ENCODE measurements at regions not wholly inside any gene's neighbourhood (a gene's known extent, or its start where the extent isn't known, plus 50 kb on each side); places are given as distances from the start of the nearest gene placed in this dataset.
"Not testable (repeated sequence)": the region's sequence is repeated elsewhere in the genome, so short reads cannot be mapped to it uniquely, and the experiment has no call there.

DNA sequence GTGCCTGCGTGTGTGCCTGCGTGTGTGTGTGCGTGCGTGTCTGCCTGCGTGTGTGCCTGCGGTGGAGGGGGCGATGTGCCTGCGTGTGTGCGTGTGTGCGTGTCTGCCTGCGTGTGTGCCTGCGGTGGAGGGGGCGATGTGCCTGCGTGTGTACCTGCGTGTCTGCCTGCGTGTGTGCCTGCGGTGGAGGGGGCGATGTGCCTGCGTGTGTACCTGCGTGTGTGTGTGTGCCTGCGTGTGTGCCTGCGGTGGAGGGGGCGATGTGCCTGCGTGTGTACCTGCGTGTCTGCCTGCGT lies 116.7 kb upstream of the ZNF516 start:
- peak; percentile 83 for FAIRE-seq

DNA sequence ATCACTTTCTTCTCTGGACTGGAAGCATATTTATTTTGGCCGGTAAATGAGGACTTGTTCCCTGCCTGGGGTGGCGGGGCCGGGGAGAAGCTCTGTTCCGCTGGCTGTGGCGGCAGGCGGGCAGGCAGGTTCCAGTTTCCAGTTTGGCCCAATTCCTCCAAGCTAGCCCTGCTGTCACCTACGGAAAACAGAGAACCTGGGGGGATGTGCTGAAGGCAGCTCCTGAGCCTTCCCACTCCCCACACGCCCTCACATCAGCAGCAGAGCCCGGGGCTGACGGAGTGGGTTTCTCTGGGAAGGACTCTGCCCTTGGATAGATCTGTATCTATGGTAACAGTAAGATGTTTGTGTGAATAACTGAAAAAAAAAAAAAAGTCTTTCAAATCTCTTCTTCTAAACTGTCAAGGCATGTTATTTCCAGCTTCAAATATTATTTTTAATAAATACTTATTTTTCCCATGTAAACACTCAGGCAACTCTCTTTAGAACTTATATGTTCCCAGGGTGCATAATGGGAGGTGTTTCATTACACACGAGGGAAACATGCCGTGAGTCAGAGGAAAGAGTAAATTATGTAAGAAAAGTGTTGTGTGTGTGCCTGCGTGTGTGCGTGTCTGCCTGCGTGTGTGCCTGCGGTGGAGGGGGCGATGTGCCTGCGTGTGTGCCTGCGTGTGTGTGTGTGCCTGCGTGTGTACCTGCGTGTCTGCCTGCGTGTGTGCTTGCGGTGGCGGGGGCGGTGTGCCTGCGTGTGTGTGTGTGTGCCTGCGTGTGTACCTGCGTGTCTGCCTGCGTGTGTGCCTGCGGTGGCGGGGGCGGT lies 116.1 kb upstream of the ZNF516 start:
- FAIRE-seq (peak; percentile 28), DNase-seq (ENCODE audit: insufficient read length, low spot score) (no peak)

More for the DNA sequence above, 116.7 kb upstream of the ZNF516 start:
- not testable (repeated sequence) for DNase-seq (ENCODE audit: insufficient read length, low spot score)

DNA sequence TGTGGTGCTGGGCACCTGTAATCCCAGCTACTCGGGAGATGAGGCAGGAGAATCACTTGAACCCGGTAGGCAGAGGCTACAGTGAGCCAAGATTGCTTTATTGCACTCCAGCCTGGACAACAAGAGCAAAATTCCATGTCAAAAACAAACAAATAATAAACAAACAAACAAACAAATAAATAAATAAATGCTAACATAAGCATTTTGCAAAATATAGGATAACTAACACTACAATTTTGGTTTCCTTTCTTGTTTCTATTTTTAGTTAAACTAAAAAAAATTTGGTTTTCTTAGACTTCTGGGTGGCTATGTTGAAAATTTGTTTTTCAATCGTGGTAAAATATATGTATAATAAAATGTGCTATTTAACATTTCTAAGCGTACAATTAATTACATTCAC lies 115.0 kb upstream of the ZNF516 start:
- DNase-seq (ENCODE audit: insufficient read length, low spot score) (no peak), FAIRE-seq (no peak)

DNA sequence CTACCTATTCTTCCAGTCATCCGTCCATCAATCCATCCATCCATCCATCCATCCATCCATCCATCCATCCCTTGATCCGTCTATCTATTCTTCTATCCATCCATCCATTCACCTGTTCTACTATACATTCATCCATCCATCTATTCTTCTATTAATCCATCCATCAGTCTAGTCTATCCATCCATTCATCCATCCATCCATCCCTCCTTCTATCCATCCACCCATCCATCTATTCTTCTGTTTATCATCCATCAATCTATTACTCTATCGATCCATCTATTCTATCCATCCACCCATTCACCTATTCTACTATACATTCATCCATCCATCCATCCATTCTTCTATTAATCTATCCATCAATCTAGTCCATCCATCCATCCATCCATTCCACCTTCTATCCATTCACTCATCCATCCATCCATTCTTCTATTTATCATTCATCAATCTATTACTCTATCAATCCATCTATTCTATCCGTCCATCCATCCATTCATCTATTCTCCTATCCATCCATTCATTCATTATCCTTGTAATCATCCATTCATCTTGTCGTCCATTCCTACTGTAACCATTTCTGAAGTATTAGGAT lies 110.4 kb upstream of the ZNF516 start:
- DNase-seq (ENCODE audit: insufficient read length, low spot score) = no peak
- no peak for FAIRE-seq

DNA sequence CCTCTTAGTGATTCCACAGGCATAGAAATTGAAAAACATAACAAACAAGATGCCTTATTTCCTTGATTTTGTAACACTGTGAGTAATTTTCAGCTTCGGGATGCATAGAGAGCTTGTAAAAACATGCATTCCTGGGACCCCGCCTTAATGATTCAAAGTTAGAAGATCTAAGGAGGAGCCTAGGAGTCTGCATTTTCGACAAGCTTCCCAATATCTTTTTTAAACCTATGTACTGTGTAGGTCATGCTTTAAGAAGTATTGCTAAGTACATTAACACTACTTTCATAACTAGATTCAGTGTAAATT lies 109.8 kb upstream of the ZNF516 start:
- DNase-seq (ENCODE audit: insufficient read length, low spot score) = no peak
- no peak for FAIRE-seq

DNA sequence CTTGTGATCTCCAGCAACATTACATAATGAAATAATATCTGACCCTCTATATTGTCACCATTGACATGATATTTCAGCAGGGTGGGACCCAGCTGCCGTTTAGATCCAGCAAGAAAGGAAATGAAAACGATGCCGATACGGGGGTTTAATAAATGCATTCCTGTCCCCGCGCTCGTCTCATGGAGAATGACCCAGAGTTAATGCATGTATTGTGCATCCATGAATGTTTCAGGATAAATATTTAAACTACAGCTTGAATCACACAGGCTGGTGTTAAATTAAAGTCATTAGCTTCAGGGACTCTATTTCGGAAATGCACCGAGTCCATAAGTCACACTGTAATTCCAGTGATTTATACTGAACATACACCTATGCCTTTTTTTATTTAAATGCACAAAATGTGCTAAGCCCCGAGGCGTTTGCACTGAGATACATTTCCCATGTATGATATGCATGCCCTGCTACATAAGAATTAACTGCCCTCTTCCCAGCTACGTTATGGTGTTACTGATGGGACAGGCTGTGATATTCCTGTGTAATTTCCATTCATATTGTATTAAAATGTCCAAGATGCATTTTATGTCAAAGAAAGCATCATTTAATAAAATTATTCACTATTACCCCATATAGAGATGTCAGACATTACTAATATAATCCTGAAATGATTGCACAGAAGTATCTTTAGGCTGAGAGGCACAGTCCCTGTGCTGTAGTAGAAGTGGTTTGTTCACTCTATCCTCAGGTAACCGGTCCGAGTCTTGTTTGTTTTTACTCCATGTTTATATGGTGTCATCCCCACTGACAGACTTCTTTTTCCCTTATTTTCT lies 109.3 kb upstream of the ZNF516 start:
- FAIRE-seq (no peak), DNase-seq (ENCODE audit: insufficient read length, low spot score) (no peak)

DNA sequence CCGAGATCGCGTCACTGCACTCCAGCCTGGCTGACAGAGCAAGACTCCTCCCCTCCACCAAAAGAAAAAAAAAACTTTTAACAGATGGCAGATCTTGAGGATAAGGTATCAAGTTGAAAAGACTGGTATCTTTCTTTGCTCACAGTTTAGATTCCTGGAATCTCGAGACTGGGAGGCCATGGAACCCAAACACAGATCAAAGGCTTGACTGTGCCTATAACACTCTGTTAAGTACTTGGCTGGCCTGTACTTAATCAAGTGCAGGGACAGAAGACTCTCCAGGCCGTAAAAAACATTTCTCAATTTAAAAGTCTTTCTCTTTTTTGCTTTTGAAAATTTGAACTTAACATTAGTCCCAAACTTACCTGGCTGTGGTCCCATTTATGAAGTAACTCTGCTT lies 107.1 kb upstream of the ZNF516 start:
- no peak for FAIRE-seq
- DNase-seq (ENCODE audit: insufficient read length, low spot score) = no peak

DNA sequence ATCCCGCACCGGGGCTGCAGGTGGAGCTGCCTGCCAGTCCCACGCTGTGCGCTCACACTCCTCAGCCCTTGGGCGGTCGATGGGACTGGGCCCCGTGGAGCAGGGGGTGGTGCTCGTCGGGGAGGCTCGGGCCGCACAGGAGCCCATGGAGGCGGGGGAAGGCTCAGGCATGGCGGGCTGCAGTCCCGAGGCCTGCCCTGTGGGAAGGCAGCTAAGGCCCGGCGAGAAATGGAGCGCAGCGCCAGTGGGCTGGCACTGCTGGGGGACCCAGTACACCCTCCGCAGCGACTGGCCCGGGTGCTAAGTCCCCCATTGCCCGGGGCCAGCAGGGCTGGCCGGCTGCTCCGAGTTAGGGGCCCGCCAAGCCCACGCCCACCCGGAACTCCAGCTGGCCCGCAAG lies 105.0 kb upstream of the ZNF516 start:
- not testable (repeated sequence) for DNase-seq (ENCODE audit: insufficient read length, low spot score); FAIRE-seq

DNA sequence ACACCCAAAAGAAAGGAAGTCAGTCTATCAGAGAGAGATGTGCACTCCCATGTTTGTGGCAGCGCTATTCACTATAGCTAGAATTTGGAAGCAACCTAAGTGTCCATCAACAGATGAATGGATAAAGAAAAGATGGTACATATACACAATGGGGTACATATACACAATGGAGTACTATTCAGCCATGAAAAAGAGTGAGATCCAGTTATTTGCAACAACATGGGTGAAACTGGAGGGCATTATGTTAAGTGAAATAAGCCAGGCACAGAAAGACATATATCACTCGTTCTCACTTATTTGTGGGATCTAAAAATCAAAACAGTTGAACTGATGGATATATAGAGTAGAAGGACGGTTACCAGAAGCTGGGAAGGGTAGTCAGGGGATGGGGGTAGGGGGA lies 99.9 kb upstream of the ZNF516 start:
- FAIRE-seq = no peak

DNA sequence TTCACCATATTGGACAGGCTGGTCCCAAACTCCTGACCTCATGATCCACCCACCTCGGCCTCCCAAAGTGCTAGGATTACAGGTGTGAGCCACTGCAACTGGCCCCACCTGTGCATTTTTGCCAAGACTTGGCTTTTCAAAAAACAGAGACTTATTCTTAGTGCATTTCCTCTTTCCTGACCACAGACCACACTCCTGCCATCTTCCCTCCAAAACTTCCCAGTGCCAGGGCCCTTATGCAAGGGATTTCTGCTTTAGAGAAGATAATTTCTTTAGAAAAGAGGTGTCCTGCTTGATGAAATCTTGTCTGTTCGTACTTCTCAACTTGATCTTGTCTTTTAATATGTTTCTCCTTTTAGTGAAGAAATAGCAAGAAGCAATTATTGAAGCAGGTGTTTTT lies 98.8 kb upstream of the ZNF516 start:
- FAIRE-seq = no peak
- DNase-seq (ENCODE audit: insufficient read length, low spot score) = no peak

More for the DNA sequence above, 99.9 kb upstream of the ZNF516 start:
- no peak for DNase-seq (ENCODE audit: insufficient read length, low spot score)

DNA sequence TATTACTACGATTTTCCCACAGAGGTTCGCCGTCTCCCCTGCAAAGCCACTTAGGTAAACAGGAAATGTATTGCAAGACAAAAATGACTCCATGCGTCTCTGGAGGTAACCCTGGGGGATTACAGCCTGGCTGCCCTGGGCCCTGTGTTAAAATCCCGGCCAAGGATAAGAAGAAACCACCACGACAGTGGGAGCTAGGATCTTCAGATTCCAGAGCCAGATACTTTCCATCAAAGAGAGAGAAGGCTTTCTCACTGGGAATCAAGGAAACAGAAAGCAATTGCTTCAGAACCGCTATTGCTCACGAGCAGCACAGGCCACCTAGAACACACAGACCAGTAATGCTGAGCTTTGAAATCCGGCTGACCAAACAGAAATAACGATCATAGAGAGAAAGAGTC lies 97.9 kb upstream of the ZNF516 start:
- DNase-seq (ENCODE audit: insufficient read length, low spot score) (no peak), FAIRE-seq (no peak)

DNA sequence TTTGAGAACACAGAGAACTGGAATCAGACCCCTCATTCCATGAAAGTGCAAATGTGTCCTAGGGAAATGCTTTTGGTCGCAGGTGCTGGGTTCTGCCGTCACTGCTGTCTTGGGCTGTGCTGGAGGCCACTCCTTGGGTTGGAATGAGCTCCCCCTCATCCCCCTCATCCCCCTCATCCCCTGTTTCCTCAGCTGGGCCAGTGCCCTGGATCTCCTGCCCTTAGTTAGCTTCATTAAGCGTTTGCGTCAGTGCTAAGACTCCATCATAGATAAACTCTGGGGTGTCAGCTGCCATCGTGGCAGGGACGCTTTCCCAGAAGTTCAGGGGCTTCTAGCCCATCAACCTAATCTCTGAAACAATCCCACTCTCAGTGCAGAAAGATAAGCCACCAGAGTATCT lies 97.1 kb upstream of the ZNF516 start:
- FAIRE-seq (no peak), DNase-seq (ENCODE audit: insufficient read length, low spot score) (no peak)

DNA sequence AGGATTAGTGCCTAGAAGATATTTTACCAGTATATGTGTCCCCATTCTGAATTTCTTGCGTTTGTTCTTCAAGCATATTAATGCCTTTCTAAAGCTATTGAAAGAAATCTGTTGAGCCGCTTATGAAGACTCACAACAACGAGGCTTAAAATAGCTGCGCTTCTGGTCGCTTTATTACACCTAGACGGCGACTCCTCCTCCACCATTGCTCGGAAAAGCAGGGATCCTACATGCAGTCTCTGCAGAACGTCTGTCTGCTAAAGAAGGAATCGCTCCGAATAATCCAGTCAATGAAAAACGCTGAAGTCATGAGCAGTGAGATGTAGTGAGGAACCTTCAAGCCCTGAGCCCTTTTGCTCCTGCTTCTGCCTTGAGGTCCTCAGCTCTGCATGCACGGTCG lies 94.8 kb upstream of the ZNF516 start:
- FAIRE-seq (no peak), DNase-seq (ENCODE audit: insufficient read length, low spot score) (no peak)

DNA sequence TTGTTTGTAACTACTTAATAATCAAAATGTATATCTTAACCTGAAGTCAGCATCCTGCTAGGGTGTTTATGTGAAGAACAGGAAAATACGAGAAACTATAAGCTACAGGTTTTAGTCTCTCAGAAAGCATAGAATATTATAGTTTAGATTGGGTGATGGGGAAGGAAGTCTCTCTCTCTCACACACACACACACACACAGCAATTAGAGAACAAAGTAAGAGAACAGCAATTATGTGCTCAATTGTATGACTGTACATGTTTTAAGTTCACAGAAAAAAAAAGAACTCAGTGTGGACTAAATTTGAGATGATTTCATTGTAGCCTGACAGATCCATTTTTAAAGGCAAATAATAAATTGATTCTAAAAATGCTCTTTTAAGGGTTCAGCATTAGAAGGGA lies 94.3 kb upstream of the ZNF516 start:
- DNase-seq (ENCODE audit: insufficient read length, low spot score) = no peak
- FAIRE-seq = no peak

DNA sequence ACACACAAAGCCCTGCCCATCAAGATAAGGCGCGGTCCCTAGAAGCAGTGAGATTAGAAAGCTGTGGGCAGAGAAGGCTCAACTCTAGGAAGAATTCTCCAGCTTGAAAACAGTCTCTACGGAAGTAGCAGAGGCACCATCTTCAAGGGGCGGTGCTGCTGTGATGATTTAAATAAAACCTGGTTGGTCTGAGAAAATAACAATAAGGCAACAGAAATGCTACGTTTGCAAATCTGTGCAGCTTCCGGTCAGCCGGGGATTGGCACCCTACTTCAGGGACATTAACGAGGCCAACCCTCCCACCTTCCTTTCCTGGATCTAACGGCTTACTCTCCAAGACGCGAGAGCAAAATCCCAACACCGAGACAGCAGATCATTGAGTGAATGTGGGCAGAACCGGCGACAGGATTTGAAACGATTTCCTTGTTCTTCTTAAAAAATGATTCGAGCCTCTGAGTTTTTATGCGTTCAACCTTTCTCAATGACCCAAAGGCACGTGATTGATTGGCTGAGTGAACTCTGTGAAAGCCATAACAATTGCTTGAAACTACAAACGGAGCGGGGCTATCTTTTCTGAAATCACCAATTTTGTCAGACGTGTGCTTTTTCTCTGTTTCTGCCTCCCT lies 93.7 kb upstream of the ZNF516 start:
- no peak for FAIRE-seq
- DNase-seq (ENCODE audit: insufficient read length, low spot score) = no peak

DNA sequence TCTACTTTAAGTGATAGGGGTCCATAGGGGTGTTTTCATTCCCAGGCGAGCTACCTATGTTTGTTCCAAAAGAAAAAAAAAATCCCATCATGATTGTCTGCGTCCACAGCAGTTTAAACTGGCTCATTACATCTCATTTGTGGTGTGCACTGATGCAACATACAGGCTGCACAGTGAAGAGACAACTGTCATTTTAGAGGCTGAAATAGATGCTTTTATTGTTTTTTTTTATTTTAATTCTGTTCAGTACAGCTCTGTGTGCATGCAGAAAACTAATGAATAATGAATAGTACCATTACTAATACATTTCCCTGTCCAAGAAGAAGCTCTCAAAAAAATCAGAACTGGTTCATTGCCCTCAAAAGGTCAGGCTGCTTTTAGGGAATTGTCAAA lies 92.8 kb upstream of the ZNF516 start:
- DNase-seq (ENCODE audit: insufficient read length, low spot score) (no peak), FAIRE-seq (no peak)

DNA sequence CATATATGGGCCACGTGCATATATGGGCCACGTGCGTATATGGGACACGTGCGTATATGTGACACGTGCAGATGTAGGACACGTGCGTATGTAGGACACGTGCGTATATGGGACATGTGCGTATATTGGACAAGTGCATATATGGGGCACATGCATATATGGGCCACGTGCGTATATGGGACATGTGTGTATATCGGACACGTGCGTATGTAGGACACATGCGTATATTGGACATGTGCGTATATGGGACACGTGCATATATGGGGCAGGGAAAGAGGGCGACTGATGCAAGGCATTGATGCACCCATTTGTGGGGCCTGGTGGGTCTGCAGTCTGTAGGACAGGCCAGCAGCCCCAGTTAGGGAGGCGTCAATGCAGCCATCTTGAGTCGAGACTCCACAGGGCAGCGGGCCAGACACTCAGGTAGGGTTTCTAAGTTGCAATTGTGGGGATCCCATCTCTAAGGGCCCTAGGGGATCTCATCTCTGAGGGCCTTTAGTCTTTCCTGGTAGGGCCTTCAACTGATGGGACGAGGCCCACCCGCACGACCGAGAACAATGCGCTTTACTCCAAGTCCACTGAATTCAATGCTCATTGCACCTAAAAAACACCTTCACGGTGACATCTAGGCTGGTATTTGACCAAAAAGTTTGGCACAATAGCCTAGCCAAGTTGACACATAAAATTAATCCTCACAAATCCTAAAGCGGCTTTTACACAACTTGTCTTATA lies 92.3 kb upstream of the ZNF516 start:
- DNase-seq (ENCODE audit: insufficient read length, low spot score) = no peak
- peak; percentile 77 for FAIRE-seq

DNA sequence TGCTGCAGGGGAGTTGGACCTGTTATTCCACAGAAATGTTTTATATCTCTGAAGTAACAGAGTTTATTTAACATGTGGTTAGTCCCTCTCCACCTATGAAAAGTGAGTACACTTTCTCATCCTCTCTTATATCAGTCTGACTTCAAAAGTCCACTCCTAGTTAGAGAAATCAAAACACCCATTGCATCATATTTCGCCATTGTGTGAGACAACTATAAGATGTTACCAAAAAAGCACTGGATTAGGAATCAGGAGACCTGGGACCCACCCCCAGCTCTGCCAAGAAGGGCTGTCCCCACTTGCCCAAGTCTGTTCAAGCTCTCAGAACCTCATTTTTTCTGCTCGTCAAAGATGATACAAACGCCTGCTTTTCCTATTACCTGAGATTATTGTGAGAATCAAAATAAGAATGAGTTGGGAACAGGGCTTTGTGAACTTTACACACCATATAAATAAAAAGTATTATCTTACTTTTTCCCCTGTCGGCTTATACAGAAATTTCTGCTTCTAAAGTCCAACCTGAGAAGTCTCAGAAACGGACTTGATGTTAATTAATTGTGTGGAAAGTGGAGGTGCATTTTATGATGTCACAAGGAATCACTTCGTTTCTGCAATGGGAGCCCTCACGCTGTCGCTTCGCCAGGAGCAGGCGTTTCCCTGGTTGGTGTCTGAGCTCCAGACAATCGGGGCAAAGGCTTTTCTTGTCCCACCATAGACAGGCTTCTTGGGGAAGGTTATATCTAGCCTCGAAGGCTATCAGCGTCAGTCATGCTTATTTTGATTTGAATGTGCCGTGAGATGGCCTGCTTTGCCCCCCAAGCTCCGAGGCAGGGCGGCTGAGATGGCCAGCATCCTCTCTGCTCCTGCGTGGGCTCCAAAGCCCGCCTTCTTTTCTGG lies 89.6 kb upstream of the ZNF516 start:
- no peak for FAIRE-seq

DNA sequence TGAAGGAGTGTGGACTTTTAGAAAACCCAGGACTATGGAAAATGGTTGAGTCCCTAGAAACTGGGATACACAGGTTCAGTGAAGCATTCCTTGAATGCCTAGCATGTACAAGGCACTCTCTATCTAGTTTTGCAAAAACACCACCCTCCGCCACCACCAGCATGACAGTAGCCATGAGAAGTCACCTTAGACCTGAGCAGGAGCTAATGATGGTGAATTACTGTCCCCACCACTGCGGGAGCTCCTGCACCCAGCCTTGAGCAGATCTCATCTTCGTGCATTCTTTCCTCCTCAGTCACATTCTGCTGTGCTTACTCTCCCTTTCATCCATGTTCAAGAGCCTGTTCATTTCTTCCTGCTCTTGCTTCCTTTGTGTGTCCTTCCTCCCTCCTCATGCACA lies 86.2 kb upstream of the ZNF516 start:
- DNase-seq (ENCODE audit: insufficient read length, low spot score) (no peak), FAIRE-seq (no peak)

More for the DNA sequence above, 89.6 kb upstream of the ZNF516 start:
- no peak for DNase-seq (ENCODE audit: insufficient read length, low spot score)
